ENCODE measurements at regions not wholly inside any gene's neighbourhood (a gene's known extent, or its start where the extent isn't known, plus 50 kb on each side); places are given as distances from the start of the nearest gene placed in this dataset.
"Not testable (repeated sequence)": the region's sequence is repeated elsewhere in the genome, so short reads cannot be mapped to it uniquely, and the experiment has no call there.

- no peak overlapping the region for H3K4me3 ChIP-seq
- H3K36me3 ChIP-seq, result no peaks in the 10 kb centered on the region
- no peaks in the 10 kb centered on the region for H3K27me3 ChIP-seq
- no peak for ATAC-seq
- H3K9me3 ChIP-seq, result peaks cover 0 to 3% (median 0%) of the 10 kb centered on the region in 11 donors
- peaks cover 0 to 6% (median 0%) of the 10 kb centered on the region in 9 donors for H3K4me1 ChIP-seq
- no peak overlapping the region for H3K27ac ChIP-seq
- 84 to 94% methylated on average over 2 of the region's 2 CpGs for WGBS, 2 donors
- TF ChIP-seq CTCF (IDR thresholded peaks at IDR 0.05), result no peak
- intact Hi-C loops (cut with DNase I), result no loop called here
- no peak for DNase-seq
These were observed 877.1 kb downstream of the PDCD6IP start for GRCh38 chr3:34675383-34676120.

- ATAC-seq (peak in 1 of 8 donors; percentile 71), DNase-seq (no peak)
- H3K4me1 ChIP-seq, result peaks cover 0 to 6% (median 0%) of the 10 kb centered on the region in 9 donors
- intact Hi-C loops (cut with DNase I), result no loop called here
- no peaks in the 10 kb centered on the region for H3K27me3 ChIP-seq
- no peak overlapping the region for H3K27ac ChIP-seq
- H3K9me3 ChIP-seq, result peaks cover 0 to 3% (median 0%) of the 10 kb centered on the region in 11 donors
- H3K36me3 ChIP-seq, result no peaks in the 10 kb centered on the region
- TF ChIP-seq CTCF (IDR thresholded peaks at IDR 0.05), result no peak
- WGBS, 2 donors, result 47 to 55% methylated on average over 3 of the region's 3 CpGs
- no peak overlapping the region for H3K4me3 ChIP-seq
These were observed 878.0 kb downstream of the PDCD6IP start for GRCh38 chr3:34676436-34676835.

GRCh38 chr3:34678575-34678974, 880.1 kb downstream of the PDCD6IP start:
- ATAC-seq (no peak), DNase-seq (no peak)
- no peak overlapping the region for H3K27ac ChIP-seq
- intact Hi-C loops (cut with DNase I), result no loop called here
- peaks cover 0 to 6% (median 0%) of the 10 kb centered on the region in 9 donors for H3K4me1 ChIP-seq
- peaks cover 0 to 3% (median 0%) of the 10 kb centered on the region in 11 donors for H3K9me3 ChIP-seq
- no peak overlapping the region for H3K4me3 ChIP-seq
- no peak for TF ChIP-seq CTCF (IDR thresholded peaks at IDR 0.05)
- H3K36me3 ChIP-seq, result no peaks in the 10 kb centered on the region
- H3K27me3 ChIP-seq, result no peaks in the 10 kb centered on the region

GRCh38 chr3:34679055-34679454, 880.6 kb downstream of the PDCD6IP start:
- DNase-seq; H3K9me3 ChIP-seq; intact Hi-C loops (cut with DNase I); H3K4me3 ChIP-seq; H3K27ac ChIP-seq; ATAC-seq; H3K4me1 ChIP-seq; H3K36me3 ChIP-seq; H3K27me3 ChIP-seq: not testable (repeated sequence)
- 81 to 88% methylated on average over 1 of the region's 1 CpG for WGBS, 2 donors

- TF ChIP-seq CTCF (IDR thresholded peaks at IDR 0.05), result peak; percentile 22 to 71 (median 62)
These were observed 885.4 kb downstream of the PDCD6IP start for GRCh38 chr3:34683851-34684250.

More at GRCh38 chr3:34683851-34684250, 885.4 kb downstream of the PDCD6IP start:
- Histone ChIP-seq H3K4me1 (peaks cover 0 to under 1% (median 0%) of the 10 kb centered on the region in 9 donors), H3K27ac (no peak overlapping the region), H3K4me3 (no peak overlapping the region), H3K36me3 (no peaks in the 10 kb centered on the region), H3K9me3 (no peaks in the 10 kb centered on the region), H3K27me3 (no peaks in the 10 kb centered on the region)
- 34 to 38% methylated on average over 4 of the region's 4 CpGs for WGBS, 2 donors
- ATAC-seq (peak in 6 of 8 donors; percentile 49 to 84 (median 55)), DNase-seq (peak; percentile 56 to 60)
- intact Hi-C loops (cut with DNase I), result loop anchor here (1.0 to 10.0 kb wide), 10 partner anchors 419 to 802 kb away; no protein-coding TSS in a partner anchor

All from heart right ventricle (tissue), 16 donors.